Left colon (tissue), 2 donors: ENCODE measurements at regions not wholly inside any gene's neighbourhood (a gene's known extent, or its start where the extent isn't known, plus 50 kb on each side); places are given as distances from the start of the nearest gene placed in this dataset.

Source experiments
- ATAC-seq: fragments of 200-7000 bp; cut with Tn5 transposase; one replicate; pipeline ENCODE4 v1.9.1; 2020; ENCODE audit warnings: mild to moderate bottlenecking, moderate library complexity
- DNase-seq, 2 donors: peaks; one replicate each; pipeline ENCODE4 v3.0.0-alpha.2; 2020
- intact Hi-C, 2 donors: fragments of 100-400 bp; cut with DNase I in 1 of 2; cut with micrococcal nuclease in 1 of 2; formaldehyde crosslinking; loops; one replicate each; pipeline versions ENCODE4 v1.11.2 to v1.14.0; 2022; cut with DNase I, micrococcal nuclease
- donor health status: DM: no; HTN: no; CAD: no.
- donor health status: DM: yes; HTN: yes; CAD: no.

- ATAC-seq = no peak
- DNase-seq = no peak
- intact Hi-C loops = no loop called here
Observed at GRCh38 chr18:57925706-57926105, 118.3 kb upstream of the NEDD4L start.

DNA sequence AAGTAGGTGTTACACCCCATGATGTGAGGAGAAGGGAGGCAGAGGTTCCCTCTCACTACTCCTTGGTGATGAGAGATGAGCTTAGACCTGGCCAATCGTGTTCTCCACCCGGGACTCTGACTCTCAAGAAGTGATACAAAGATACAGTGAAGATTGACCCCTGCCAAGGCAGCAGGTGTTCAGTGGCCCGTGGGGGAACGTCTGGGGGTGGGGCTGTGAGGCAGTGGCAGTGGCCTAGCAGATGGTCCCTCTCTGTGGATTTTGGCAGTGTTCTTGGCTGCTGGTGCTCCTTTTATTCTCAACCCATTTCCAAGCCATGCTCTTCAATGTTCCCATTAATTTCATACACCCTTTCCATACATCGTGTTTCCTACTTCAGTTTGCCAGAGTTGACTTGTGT, 120.4 kb upstream of the NEDD4L start:
- intact Hi-C loops = no loop called here
- ATAC-seq (no peak), DNase-seq (no peak)

GRCh38 chr18:57922885-57923284, 119.8 kb upstream of the ATP8B1 start:
- intact Hi-C loops = no loop called here
- no peak for DNase-seq
- no peak for ATAC-seq

DNA sequence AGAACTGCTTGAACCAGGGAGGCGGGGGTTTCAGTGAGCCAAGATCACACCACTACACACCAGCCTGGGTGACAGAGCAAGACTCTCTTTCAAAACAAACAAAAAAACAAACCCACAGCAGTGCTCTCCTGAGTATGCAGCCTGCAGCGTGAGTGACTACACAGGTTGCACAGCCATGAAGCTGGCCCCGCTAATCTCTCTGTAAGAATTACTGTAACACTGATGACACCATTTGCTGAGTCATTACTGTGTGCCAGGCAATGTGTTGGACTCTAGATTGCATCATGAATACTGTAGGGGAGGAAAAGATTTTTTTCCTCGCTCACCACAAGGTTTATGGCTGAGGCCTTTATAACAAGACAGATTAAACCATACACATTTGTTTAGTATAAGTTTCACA, 118.6 kb upstream of the ATP8B1 start:
- ATAC-seq (peak; percentile 36), DNase-seq (no peak)
- intact Hi-C loops = no loop called here

DNA sequence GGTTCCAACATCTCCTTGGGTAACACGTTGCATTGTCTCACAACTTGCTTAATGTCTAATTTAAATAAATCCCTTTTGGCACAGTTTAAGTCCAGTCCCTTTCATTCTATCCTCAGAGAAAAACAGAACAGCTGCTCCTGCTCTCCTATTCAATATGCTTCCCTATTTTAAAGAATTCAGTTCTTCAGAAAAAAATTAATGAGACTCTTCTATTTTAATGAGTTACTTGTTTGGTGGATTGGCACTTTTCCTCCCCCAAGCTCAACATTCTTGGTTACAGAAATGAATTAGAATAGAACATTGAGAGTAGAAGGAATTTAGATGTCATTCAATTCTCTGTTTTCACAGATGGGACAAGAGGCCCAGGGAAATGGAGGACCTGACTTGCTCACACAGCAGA, 116.9 kb upstream of the ATP8B1 start:
- ATAC-seq = no peak
- intact Hi-C loops = no loop called here
- no peak for DNase-seq

DNA sequence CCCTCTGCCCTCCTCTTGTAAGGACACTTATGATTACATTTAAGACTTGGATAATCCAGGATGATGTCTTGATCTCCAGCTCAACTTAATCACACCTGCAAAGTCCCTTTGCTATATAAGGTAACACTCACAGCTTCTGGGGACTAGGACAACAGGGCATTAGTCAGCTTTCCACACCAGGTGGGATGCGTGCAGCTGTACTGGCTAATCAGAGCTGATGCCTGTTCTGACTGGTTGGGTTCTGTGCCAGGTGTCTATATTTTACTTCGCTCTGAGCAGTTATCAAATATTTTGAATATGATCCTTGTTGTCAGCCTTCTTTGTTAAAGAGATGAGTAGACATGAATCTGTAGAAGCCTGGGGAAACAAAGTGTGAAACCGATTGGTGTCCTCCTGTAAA, 115.5 kb upstream of the ATP8B1 start:
- DNase-seq (no peak), ATAC-seq (no peak)
- intact Hi-C loops = no loop called here

DNA sequence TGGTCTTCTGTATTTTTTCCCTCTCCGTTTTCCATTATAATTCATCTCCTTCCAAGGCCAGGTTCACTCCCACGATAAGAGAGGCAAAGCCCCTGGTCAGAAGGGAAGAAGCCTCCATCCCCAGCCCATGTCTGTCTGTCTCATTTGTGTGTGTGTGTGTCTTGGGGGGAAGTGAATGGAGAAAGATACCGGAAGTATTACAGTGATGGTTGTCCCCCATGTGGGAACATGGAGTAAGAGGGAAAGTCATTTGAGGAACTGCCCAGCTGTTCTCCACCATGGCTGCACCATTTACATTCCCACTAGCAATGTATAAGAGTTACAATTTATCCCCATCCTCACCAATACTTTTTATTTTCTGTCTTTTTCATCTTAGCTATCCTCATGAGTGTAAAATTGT, 113.6 kb upstream of the ATP8B1 start:
- no peak for DNase-seq
- intact Hi-C loops = no loop called here
- no peak for ATAC-seq

GRCh38 chr18:57915865-57916582, 112.9 kb upstream of the ATP8B1 start:
- ATAC-seq = peak; percentile 86
- DNase-seq = peak; percentile 20 to 40
- intact Hi-C loops = no loop called here

GRCh38 chr18:57915248-57915647, 112.1 kb upstream of the ATP8B1 start:
- no peak for ATAC-seq
- intact Hi-C loops = no loop called here
- DNase-seq = no peak

DNA sequence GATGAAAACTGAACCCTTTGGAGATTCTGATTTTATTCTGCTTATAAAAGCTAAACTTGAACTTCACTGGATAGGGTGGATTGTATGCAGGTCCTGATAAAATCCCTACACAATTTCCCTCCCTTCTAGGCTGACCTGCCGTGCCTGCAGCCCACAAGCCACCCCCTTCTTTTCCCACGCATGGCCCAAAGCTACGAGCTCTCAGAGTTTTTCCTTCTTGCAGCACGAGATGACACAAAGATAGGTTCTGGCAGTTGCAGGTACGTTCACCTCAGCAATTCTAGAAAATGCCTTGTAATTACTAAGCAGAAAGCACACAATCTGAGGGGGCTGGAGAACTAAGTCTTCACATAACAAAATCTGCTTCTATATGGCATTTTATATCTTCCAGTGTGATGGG, 110.6 kb upstream of the ATP8B1 start:
- intact Hi-C loops = no loop called here
- ATAC-seq (no peak), DNase-seq (no peak)

- ATAC-seq (no peak), DNase-seq (no peak)
- intact Hi-C loops = no loop called here
Observed at GRCh38 chr18:57910817-57911216, 107.7 kb upstream of the ATP8B1 start.

DNA sequence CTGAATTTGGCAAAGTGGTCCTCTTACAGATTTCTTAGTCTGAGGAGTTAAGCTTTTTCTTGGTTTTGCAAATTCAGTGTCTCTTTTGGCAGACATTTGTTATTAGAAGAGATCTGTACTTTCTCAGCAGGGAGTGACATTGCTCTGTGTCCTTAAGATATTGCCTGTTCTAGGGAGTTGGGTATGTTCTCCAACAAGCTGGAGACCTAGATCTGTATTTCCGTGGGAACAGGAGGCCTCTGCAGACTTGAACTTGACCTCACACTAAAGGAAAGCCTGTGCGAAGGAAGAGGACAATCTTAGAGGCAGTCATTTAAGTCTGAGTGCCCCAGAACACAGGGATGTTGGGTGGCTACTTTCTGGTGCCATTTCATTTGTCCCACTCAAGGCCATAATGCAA, 107.0 kb upstream of the ATP8B1 start:
- ATAC-seq (no peak), DNase-seq (no peak)
- intact Hi-C loops = no loop called here

GRCh38 chr18:57909620-57910019, 106.5 kb upstream of the ATP8B1 start:
- intact Hi-C loops = no loop called here
- DNase-seq = no peak

GRCh38 chr18:57908092-57908491, 105.0 kb upstream of the ATP8B1 start:
- DNase-seq = no peak
- intact Hi-C loops = no loop called here
- no peak for ATAC-seq

More at GRCh38 chr18:57909620-57910019, 106.5 kb upstream of the ATP8B1 start:
- peak; percentile 66 for ATAC-seq

- intact Hi-C loops = no loop called here
- ATAC-seq (no peak), DNase-seq (no peak)
Observed at GRCh38 chr18:57907550-57907949, 104.4 kb upstream of the ATP8B1 start.

- DNase-seq (no peak), ATAC-seq (no peak)
- intact Hi-C loops = no loop called here
Observed at GRCh38 chr18:57906852-57907251, 103.7 kb upstream of the ATP8B1 start.

DNA sequence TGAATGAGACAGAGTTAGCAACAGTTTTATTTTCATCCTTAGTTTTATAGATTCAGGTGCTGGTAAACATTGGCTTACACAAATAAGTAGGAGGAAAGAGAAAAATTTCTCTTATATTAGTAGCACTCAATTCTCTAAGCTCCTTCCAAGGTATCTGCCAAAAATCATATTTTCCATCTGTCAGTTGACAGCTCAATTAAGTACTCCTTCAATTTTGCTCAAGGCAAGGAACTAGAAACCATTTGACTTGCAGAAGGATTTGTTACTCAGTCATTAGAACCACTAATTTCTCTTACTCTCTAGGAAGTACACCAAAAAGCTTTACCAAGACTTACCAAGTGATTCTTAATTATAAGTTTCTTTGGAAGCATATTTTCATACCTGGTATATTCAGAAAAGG, 101.4 kb upstream of the ATP8B1 start:
- no peak for DNase-seq
- ATAC-seq = no peak
- intact Hi-C loops = no loop called here

GRCh38 chr18:57902721-57903120, 99.6 kb upstream of the ATP8B1 start:
- no peak for ATAC-seq
- intact Hi-C loops = no loop called here
- DNase-seq = no peak

GRCh38 chr18:57901825-57902589, 98.9 kb upstream of the ATP8B1 start:
- DNase-seq (peak; percentile 35 to 60), ATAC-seq (peak; percentile 95)
- intact Hi-C loops = no loop called here

- DNase-seq (no peak), ATAC-seq (no peak)
- intact Hi-C loops = no loop called here
Observed at GRCh38 chr18:57900906-57901435, 97.9 kb upstream of the ATP8B1 start.
